CD4-positive, alpha-beta T cell treated with Interleukin-1 beta for 1 hour (primary cell): ENCODE measurements at regions not wholly inside any gene's neighbourhood (a gene's known extent, or its start where the extent isn't known, plus 50 kb on each side); places are given as distances from the start of the nearest gene placed in this dataset.

Experiments used
- DNase-seq, 2 donors: peaks; one replicate each; pipeline ENCODE4 v3.0.0-alpha.2; 2020 to 2022

GRCh38 chr6:165864925-165865324, 201.9 kb upstream of the PDE10A start:
- no peak for DNase-seq

GRCh38 chr6:165864218-165864617, 201.2 kb upstream of the PDE10A start:
- no peak for DNase-seq

DNA sequence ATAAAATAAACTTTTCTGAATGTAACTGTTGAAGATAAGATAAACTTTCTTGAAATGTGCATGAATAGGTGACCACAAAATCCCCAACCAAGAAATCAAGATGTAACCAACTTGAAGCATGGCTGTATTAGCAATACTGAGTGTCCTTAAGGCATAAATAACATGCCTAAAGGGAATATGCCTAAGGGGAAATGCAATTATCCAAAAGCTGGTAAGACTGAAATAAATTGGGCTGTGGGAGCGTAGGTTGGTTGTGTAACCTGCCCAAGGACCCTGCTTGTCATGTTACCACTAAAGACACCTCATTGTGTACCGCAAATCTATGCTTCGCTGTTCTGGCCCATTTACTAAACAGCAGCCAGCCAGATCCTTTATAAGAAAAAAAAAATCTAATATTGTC, 200.8 kb upstream of the PDE10A start:
- no peak for DNase-seq

GRCh38 chr6:165862813-165863212, 199.8 kb upstream of the PDE10A start:
- DNase-seq = no peak

- DNase-seq = no peak
Observed at GRCh38 chr6:165861226-165861625, 198.2 kb upstream of the PDE10A start.

- DNase-seq = no peak
Observed at GRCh38 chr6:165858586-165858985, 195.5 kb upstream of the PDE10A start.

DNA sequence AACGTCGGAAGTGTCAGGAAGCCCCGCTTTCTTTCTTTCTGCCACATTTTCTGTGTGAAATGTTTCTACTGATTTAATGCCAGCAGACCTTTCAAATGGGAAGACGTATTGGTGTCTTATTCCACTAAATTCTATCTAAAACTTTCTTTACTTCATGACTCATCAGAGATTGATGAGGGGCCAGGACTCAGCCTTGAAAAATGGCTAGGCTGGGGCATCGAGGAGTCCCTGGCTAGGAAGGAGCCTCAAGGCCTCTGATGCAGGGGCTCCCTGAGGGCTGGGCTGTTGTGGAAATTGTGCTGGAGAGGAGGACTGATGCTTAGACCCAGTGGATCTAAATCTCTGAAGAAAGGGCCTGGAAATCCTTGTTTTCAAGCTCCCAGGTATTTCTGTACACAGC, 192.8 kb upstream of the PDE10A start:
- DNase-seq = no peak

- DNase-seq = no peak
Observed at GRCh38 chr6:165854863-165855593, 192.0 kb upstream of the PDE10A start.

GRCh38 chr6:165854061-165854862, 191.2 kb upstream of the PDE10A start:
- DNase-seq = no peak

GRCh38 chr6:165852676-165853075, 189.6 kb upstream of the PDE10A start:
- no peak for DNase-seq

DNA sequence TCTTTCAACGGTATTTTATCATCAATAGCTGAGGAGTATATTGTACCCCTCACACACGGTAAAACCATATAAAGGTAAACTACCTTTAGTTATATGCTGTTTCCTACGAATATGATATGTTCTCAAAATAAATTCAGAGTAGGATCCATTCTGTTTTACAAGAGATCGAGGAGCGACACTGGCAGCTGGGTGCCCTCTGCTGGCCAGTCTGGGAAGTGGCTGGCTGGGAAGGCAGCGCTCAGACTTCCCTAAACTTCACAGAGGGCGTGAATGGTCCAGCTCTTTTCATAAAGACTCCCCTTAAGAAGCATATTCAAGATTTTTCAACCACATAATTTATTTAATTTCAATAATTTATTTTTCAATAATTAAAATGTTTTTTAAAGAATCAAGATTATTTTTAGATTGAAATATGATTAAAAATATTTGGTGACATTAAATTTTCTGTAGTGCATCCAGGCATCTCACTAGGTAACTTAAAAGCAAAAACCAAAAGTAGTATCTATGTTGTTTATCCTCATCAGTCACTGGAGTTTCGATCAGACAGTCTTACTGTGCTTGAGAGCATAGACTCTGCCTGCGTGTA, 187.5 kb upstream of the PDE10A start:
- DNase-seq = peak; percentile 26 to 35

DNA sequence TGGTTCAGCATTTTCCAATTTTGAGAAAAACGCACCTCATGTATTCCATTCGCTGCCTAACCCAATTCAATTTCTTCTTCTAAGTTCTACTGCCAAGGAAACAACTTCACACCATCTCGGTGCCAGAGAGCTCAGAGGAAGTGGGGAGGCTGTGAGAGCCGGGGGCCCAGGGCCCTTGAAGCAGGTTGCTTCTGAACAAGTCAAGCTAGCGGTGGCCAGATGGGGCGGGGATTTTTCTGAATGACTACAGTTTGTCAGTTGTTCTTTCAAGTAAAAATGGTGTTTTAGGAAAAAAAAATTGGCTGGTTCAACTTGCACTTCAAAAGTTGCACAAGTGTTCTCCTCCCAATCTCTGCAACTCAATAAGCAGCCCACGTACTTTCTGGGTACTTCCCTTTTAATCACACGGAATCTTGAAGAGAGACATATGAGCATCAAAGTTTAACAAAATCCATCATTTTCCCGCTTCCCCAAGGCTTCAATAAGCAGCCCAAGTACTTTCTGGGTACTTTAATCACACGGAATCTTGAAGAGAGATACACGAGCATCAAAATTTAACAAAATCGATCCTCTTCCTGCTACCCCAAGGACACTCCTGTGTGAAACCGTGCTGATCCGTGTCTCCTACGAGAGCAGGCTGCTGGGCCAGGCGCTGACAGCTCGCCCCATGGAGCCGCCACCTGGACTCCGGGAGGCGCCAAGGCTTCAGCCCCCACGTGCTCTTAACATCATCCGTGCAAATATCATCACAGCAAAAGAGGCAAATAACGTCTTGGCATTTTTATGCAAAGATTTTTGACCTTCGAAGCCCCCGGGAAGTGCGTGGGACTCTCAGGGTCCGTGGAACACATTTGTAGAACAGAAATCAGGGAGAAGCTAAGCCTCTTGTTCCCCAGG, 186.7 kb upstream of the PDE10A start:
- no peak for DNase-seq

- no peak for DNase-seq
Observed at GRCh38 chr6:165848086-165848426, 185.0 kb upstream of the PDE10A start.

GRCh38 chr6:165847407-165848085, 184.5 kb upstream of the PDE10A start:
- DNase-seq = no peak

- no peak for DNase-seq
Observed at GRCh38 chr6:165846123-165846966, 183.3 kb upstream of the PDE10A start.

- no peak for DNase-seq
Observed at GRCh38 chr6:165845493-165845892, 182.5 kb upstream of the PDE10A start.

- no peak for DNase-seq
Observed at GRCh38 chr6:165844801-165845364, 181.8 kb upstream of the PDE10A start.

DNA sequence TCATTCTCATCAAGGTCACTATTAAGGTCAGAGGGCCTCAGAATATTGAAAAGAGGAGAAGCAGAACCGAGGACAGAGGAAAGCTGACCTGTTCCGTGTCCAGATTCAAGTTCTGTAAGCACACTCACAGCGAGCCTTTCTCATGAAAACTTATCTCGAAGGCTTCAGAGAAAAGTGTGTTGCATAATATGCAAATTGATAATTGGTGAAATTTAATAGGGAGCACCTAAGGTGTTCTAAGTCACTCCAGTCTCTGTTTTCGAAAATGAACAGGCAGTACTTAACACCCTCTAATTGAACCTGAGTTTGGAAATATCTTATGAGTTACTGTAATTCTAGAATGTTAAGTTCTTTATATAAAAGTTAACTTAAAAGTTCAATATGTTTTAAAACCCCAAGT, 181.2 kb upstream of the PDE10A start:
- DNase-seq = no peak

DNA sequence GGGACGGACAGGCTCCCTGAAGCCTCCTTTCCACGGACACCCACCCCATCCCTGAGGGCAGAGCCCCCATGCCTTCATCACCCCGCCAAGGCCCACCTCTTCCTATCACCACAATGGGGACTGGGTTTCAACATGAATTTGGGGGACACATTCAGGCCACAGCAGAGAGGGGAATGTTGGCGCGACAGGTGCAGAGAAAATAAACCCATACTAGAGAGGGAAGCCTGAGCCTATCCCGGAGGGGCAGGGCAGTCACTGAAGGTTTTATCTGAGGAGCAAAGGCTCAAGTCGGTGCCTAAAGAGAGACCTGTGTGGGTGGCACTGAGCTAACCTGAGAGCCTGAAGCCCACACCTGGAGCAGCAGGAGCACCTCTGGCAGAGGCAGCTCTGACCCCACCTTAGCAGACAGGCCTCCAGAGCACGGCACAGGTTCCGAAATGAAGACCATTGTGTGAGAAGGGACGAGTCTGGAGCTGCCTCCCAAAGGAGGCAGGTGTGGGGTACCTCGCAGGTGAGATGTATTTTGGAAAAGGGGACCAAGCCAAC, 180.6 kb upstream of the PDE10A start:
- no peak for DNase-seq

- DNase-seq = no peak
Observed at GRCh38 chr6:165843121-165843520, 180.1 kb upstream of the PDE10A start.
